Germinal center (tissue), 1 donor: ENCODE measurements at regions not wholly inside any gene's neighbourhood (a gene's known extent, or its start where the extent isn't known, plus 50 kb on each side); places are given as distances from the start of the nearest gene placed in this dataset.

ENCODE experiments used
- DNase-seq: peaks from one replicate; pipeline ENCODE4 v3.0.0; 2012; ENCODE audit warnings: mixed read lengths, low spot score

DNA sequence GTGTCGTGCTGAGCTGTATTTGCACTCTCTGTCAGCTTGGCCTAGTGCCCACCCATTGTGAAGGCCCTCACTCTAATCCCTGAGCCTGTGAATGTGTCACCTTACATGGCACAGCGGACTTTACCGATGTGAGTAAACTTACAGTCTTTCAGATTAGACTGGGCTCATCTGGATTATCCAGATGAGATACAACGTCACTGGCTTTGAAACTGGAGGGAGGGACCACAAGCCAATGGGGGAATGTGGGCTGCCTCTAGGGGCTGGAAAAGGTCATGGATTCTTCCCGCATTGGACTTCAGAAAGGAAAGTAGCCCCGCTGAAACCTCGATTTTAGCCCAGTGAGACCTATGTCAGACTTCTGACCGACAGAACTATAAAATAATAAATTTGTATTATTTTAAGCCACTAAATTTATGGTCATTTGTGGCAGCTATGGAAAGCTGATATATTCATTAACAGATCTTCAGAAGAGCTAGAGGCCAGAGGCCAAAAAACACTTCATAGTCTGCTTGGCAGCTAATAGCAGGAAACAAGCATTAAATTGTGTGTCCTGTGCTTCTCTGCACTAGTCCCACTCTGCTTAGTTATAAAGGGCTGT lies 139.0 kb upstream of the GAS1 start:
- no peak for DNase-seq

DNA sequence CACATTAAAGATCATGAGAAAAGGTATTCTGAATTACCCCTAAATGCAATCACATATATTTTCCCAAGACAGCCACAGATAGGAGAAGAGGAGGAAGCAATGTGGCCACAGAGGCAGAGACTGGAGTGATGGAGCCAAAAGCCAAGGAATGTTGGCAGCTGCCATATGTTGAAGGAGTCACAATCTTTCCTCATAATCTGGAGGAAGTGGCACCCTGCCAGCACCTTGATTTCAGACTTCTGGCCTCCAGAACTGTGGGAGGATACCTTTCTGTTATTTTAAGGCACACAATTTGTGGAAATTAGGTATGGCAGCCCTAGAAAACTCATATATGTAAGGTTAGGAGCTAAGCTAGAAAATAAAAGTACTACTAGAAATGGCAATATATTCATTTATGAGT lies 139.9 kb upstream of the GAS1 start:
- no peak for DNase-seq

DNA sequence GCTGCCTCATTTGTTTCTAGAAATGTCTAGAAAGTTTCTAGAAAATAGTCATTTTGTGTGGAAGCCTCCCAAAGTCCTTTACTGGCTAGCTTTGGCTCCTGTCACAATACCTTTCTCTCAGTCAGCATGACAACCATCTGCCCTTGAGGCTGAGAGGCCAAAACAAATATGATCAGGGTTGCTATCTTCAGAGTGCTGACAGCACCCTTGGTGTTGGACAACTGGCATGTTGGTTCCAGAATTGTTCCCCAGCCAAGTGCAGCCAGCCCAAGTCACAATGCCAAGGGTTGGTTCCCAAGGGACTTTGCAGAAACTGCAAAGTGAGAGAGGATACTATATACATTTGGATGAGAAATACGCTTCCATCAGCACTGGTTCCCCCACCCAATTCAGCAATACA lies 140.9 kb upstream of the GAS1 start:
- DNase-seq = no peak

DNA sequence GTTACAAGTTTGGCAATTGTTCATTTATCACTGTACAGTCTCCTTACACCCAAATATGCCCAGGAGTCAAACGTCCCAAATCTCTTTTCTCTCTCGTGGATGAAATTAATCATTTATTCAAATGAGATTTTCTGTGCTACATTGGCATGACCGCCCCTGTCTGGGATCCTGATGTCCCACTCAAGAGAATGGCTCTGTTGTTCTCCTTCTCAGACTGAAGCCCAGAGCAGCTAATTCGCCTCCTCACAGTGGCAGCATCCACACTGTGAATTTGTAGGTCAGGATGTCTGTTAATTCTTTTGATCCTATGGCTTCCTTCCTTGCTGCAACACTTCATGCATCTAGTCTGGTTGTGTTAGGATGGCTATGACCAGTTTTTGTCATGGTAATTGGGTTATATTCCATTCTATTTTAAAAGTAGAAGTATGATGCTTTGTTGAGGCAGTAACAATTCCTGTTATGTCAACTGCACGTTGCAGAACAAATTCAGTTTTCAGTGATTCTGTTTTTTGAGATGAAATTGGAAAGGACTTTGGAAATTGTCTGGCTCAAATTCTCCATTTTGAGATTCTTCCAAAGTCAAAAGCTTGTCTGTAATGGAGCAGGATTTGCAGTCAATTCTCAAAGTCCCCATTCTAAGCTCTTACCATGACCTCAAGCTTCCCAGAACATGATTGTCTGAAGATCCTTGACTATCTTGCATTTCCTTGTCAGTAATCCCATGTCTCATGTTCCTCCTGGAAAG lies 141.5 kb upstream of the GAS1 start:
- no peak for DNase-seq

DNA sequence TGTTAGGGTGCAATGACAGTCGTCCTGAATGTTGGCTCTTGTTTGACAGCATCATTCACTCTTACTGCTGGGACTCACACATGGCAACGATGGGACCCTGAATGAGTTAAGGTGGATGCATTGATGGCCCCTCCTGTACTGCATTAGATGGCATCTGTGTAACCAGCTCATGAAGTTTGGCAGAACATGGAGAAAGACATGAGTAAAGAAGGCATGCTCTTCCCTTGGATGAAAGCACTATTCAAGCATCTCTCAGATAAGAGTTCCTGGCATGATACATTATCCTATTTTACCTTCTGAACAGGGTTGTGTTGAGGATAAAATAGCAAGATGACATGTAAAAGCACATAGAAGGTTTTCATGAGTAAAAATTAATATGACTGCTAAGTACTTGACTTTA lies 142.2 kb upstream of the GAS1 start:
- DNase-seq = no peak

DNA sequence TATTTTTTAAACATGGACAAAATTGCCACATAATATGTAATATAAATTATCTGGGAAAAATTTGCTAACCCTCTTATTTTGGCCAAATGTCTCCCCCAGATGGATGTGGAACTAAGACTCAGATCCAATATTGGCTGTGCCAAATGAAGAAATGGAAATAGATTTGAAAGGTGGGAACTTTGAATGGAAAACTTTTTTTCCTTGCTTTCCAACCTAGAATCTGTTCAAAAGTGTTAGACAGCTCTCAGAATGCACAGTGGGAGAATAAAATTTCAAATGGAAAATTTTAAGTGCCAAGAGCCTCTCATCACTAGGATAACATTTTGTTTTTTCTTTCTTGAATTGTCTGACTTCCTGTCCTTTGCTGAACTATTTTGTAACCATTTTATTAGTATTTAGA lies 142.6 kb upstream of the GAS1 start:
- DNase-seq = no peak

DNA sequence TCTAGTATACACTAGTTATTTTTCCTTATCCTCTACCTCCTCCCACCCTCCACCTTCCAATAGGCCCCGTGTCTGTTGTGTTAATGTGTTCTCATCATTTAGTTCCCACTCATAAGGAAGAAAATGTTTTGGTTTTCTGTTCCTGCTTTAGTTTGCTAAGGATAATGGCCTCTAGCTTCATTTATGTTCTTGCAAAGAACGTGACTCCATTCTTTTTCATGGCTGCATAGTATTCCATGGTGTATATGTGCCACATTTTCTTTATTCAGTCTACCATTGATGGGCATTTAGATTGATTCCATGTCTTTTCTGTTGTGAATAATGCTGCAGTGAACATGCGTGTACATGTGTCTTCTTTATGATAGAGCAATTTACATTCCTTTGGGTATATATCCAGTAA lies 146.5 kb upstream of the GAS1 start:
- DNase-seq = no peak

DNA sequence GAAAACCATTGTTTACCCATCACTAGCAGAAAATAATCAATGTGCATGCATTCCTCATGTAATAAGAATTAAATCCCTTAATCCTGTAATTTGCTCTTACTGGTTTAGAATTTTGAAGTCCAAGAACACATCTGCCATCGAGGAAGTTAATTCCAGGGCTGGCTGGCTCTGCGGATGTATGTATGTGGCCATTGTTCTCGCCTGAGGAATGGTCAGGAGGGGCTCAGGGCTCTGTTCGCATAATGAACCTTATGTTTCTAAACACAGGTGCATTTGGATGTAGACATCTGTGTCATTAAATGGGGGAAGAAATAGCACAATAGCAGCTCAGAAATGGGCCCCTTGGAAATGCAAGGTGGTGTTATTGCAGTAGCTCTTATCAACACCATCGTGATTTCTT lies 148.6 kb upstream of the GAS1 start:
- no peak for DNase-seq

DNA sequence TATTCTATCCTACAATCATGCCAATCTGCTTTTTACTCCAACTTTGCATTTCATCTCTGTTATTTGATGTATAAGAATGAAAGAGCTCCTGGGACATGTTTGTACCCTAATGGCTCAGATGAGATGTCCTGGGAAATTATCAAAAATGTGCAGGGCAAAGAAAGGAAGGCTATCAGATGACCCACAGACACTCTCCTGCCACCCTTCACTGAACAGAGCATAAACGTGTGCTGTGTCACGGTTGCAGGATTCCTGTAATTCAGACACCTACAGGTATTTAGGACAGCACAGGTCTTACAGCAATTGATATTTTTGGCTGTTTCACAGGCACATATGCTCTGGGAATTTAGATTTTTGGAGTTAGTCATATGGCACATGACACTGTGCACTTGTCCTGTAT lies 149.2 kb upstream of the GAS1 start:
- DNase-seq = no peak

DNA sequence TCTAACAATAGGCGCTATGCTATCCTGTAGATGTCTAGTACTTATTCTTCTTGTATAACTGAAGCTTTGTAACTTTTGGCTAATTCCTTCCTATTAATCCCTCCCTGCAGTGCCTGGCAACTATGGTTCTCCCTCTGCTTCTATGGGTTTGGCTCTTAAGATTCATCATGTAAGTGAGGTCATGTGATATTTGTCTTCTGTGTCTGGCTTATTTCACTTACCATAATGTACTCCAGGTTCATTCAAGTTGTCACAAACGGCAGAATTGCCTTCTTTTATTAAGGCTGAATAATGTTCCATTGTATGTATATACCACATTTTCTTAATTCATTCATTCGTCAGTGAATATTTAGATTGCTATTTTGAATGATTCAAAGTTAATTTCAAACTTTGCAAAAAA lies 149.9 kb upstream of the GAS1 start:
- no peak for DNase-seq

DNA sequence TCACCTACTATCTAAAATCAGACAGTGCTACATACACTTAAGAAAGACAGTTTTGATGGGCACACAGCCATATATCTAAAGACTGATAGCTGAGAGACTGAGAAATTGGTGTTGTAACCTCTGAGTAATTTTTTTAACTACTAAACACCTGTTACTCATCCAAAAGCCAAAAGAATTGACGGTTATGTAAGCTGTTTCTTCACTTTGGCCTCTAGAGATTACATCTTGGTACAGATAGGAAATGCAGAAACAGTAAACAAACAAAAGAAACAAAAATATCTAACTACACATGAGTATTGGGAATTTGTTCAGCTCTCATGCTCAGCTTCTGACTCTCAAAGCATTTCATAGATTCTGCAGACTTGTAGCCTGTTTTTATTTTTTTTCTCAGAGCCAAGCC lies 152.1 kb upstream of the GAS1 start:
- no peak for DNase-seq

DNA sequence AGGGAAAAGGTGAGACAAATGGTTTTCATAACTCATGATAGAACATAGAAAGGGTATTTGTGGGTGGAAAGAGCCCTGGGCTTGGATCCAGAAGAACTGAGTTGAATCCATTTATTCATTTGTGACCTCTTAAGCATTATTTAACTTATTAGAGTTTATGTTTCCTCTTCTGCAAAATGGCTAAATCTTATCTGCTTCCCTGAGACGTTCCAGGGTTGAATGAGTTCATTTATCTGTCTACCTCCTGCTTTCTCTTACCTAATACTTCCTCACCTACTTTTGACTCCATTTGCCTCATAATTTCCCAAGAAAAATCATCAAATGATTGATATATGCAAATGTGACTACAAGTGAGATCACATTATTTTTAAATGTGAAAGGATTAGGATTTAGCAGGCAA lies 152.7 kb upstream of the GAS1 start:
- no peak for DNase-seq

DNA sequence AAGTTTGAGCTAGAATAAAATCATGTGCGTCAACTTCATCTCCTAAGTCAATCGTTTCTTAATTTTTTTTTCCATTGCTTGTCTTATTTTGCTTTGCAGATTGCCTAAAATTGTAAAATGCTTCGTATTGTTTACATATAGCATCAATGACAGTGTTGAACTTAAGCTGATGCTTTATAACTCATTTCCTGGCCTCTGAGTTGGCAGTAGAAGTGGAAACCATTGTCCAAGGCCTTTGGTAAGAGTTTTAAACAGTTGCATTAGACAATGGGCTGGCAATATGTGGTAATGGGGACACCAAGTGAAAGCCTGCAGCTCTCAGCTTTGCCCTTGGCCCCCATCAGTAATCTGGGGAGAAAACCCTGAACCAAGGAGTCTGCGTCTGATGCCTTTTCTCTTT lies 154.8 kb upstream of the GAS1 start:
- no peak for DNase-seq

DNA sequence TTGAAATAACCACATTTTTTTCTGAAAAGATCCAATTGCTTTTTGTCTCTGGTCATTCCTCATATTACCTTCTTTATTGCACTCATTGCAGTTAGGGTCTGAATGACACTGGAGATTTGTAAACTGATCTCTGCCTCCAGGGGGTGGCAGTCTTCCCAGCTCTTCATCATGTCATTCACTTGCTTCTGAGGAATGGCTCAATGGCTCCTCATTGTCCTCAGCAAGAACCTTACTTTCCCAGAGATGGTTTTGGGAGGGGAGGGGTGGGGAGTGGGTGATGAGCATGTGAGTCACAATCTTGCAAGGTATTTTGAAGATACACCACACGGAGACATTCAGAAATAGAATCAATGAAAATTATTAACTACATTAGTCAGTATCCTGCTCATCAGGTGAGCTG lies 159.8 kb upstream of the GAS1 start:
- DNase-seq = no peak

DNA sequence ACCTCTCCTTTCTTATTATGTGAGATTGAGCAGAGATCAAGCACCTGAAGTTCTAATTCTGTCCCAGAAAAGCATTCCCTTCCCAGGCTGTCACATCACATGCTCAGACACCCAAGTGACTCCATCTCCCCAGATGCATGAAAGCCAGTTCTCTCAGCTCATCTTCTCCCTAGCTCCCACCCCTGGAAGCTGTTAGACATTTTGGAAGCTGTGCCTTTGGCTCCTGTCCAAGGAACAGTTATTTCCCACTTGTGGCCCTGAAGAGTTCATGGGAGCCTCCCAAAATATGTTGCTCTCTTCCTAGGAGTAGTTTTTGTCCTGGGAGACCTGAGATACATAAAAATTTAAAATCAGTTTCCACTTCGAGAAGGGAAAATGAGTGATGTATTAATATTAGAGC lies 161.4 kb upstream of the GAS1 start:
- no peak for DNase-seq

DNA sequence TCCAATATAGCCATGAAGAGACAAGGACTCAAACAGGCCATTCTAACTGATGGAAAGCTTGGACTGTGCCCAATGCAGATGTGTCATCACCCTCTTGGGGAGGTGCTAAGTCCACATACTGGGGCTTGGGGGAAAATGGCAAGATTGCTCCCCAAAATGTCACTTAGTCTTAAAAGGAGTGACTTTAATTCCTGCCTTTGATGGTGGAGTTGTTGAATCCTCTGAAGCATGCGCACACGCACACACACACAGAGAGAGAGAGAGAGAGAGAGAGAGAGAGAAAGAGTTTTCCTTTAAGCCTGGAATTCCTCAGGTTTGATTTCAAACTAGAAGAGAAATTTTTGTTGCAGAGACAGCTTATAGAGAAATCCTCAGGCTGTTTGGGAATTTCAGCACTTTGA lies 161.9 kb upstream of the GAS1 start:
- no peak for DNase-seq

DNA sequence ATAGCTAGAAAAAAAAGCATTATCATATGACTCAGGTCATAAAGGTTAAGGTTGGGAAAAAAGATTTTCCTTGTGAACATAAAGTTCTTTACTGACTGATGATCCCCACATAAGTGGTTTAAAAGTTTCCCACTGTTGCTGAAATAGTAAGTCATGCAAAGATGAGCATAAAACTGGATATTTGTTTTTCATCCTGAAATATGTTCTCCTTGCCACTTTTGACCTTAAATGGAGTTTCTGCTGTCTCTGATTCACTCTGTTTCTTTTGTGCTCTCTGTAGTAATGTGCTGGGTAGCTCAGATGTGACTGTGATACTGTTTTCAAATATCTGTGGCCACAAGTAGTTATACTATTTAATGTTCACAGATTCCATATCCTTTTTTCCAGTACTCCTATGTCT lies 162.5 kb upstream of the GAS1 start:
- no peak for DNase-seq

DNA sequence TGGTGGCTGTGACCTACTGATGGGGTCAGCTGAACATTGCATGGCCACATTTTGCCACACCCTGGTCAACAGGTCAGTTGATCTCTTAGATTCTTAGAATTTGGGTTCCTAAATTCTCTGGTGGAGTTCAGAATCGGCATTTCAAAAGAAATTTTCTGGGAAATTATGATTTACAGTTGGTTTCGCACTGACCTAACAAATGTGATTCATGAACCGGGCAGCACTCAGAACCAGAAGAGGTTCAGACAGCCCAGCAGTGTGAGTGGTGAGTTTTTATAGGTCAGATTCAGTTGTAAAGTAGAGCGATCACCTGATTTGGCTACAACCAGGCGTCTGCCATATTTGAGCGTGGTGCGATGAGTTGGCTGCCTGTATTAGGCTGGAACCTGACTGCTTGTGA lies 163.7 kb upstream of the GAS1 start:
- no peak for DNase-seq

DNA sequence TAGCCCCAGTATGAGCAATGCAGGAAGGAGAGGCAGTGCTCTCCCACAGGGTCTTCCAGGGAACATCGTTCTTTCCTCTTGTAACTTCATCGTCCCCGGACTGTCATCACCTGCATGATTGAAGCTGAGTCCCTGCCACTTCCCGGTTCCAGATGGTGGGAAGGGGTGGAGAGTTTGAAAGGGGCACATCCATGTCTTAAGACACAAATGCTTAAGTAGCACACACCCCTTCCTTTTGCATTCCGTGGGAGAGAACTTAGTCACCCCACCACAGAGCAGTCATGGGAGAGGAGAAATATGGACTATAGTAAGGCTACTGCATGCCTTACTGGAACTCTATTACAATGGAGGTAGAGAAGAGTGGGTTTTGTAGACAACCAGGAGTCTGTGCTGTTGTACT lies 165.3 kb upstream of the GAS1 start:
- DNase-seq = no peak

DNA sequence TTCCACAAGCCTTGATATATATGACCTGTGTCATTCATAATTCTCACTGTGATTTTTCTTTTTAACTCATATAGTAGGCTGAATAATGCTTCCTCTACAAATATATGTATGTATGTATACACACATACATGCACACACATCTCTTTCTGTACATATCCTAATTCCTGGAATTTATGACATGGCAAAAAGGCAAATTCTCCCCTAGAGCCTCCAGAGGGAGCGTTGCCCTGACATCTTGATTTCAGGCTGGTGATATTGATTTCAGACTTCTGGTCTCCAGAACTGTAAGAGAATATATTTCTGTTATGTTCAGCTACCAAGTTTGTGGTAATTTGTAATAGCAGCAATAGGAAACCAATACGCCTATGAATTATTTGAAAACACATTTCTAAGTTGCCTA lies 166.6 kb upstream of the GAS1 start:
- DNase-seq = no peak

DNA sequence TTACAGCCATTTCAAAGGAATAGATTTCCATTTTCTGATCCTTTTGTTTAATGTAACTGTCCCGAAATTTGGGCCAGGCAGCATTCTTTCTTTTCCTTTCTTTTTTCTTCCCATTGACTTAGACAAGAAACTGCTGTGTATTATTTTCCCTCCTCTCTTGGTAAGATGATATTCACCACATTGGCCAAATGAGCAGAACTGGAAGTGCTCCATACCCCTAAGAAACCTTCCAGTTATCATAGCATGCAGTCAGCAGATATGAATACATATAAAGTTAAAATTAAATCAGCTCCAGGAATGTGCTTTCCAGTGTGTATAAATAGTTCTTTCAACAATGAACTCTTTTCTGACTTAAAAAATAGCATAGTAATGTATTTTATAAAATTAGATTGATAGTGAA lies 168.5 kb upstream of the GAS1 start:
- no peak for DNase-seq

DNA sequence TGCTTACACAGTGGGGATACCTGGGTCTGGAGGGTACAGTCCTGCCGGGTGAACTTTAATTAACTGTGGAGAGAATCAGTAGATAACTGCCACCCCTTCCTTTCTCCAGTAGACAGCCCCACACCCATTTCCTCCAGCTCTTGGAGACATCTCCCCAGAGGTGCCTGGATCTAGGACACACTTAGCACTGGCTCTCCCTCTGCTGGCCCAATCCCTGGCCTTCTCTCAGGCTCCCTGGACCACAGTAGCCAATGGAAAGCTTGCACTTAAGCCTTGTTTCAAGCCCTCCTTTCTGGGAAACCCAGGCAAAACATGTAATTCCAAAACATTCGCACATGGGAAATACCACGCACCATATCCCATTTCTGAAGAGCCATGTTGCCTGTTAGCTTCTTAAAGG lies 169.2 kb upstream of the GAS1 start:
- DNase-seq = no peak

DNA sequence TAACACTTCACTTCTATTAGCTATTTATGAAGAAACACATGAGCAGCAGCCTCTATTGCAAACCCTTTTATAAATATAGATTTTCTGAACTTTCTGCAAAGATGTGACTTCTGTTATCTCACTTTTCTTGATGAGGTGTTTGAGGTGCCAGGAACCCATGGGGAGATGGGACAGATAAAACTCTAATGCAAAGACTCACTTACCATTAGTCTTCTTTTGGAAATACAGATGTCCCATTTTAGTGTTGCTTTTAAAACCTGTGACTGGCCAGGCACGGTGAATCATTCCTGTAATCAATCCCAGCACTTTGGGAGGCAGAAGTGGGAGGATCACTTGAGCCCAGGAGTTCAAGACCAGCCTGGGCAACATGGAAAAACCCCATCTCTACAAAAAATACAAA lies 171.3 kb upstream of the GAS1 start:
- no peak for DNase-seq

DNA sequence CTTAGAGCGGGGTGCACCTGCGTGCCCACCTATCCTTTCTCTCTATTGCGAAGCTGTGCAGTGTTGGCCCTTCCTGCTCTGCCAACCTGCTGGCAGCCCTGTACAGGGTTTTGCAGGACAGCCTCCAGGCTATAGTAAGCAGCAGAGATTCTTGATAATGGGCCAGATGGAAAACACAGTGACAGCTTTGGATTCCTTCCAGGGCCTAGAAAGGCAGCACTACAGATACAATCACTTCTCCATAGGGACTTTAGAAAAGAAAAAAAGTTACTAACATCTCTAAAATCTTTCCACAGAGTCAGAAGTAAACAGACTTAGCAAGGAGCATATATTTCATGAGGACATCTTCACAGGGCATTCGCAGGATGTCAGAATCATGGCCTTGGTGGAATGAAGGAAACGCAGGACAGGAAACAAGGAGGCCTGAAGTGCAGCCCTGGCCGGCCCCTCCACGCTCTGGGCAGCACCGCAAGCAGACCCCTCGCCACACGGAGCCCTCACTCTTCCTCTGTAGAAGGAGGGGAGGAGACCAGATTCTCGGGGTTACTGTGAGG lies 172.1 kb upstream of the GAS1 start:
- no peak for DNase-seq
